Fibroblast of mammary gland (primary cell): ENCODE measurements at regions not wholly inside any gene's neighbourhood (a gene's known extent, or its start where the extent isn't known, plus 50 kb on each side); places are given as distances from the start of the nearest gene placed in this dataset.
A peak's percentile ranks its signal among the peaks of the same experiment; 100 is the strongest.
"Not testable (repeated sequence)": the region's sequence is repeated elsewhere in the genome, so short reads cannot be mapped to it uniquely, and the experiment has no call there.

ENCODE experiments used
- DNase-seq: peaks from one replicate; pipeline ENCODE4 v3.0.0-alpha.2; 2010; ENCODE audit warnings: low read depth
- H3K4me3 ChIP-seq: 2 replicates; pipeline ENCODE4 v1.5.1; 2011; ENCODE audit warnings: low read depth, mild to moderate bottlenecking, low read length, moderate library complexity; ENCODE audit not compliant: control insufficient read depth
- CTCF ChIP-seq: conservative IDR thresholded peaks from 2 replicates; pipeline ENCODE4 v1.5.1; 2011; ENCODE audit warnings: low read depth, low read length, inconsistent platforms; ENCODE audit not compliant: control insufficient read depth, insufficient read depth

GRCh38 chr18:55900380-55900779 lies 312.4 kb upstream of the TCF4 start:
- H3K4me3 ChIP-seq = no peak overlapping the region
- no peak for DNase-seq
- TF ChIP-seq CTCF = no peak

- no peak for TF ChIP-seq CTCF
- H3K4me3 ChIP-seq = no peak overlapping the region
Observed at GRCh38 chr18:55897091-55897689, 309.2 kb upstream of the TCF4 start.

GRCh38 chr18:55893948-55894347 lies 306.0 kb upstream of the TCF4 start:
- H3K4me3 ChIP-seq = no peak overlapping the region
- no peak for TF ChIP-seq CTCF
- no peak for DNase-seq

More at GRCh38 chr18:55897091-55897689, 309.2 kb upstream of the TCF4 start:
- no peak for DNase-seq

- DNase-seq, H3K4me3 ChIP-seq: not testable (repeated sequence)
Observed at GRCh38 chr18:55892862-55893813, 305.1 kb upstream of the TCF4 start.

GRCh38 chr18:55886886-55887285 lies 298.9 kb upstream of the TCF4 start:
- no peak for TF ChIP-seq CTCF
- peak; percentile 30 for DNase-seq
- no peak overlapping the region for H3K4me3 ChIP-seq

- no peak for TF ChIP-seq CTCF
- H3K4me3 ChIP-seq = no peak overlapping the region
- DNase-seq = no peak
Observed at GRCh38 chr18:55884498-55884897, 296.5 kb upstream of the TCF4 start.

- no peak overlapping the region for H3K4me3 ChIP-seq
- no peak for TF ChIP-seq CTCF
- DNase-seq = no peak
Observed at GRCh38 chr18:55880617-55881016, 292.6 kb upstream of the TCF4 start.
